ENCODE measurements at regions not wholly inside any gene's neighbourhood (a gene's known extent, or its start where the extent isn't known, plus 50 kb on each side); places are given as distances from the start of the nearest gene placed in this dataset.
A peak's percentile ranks its signal among the peaks of the same experiment; 100 is the strongest.

DNA sequence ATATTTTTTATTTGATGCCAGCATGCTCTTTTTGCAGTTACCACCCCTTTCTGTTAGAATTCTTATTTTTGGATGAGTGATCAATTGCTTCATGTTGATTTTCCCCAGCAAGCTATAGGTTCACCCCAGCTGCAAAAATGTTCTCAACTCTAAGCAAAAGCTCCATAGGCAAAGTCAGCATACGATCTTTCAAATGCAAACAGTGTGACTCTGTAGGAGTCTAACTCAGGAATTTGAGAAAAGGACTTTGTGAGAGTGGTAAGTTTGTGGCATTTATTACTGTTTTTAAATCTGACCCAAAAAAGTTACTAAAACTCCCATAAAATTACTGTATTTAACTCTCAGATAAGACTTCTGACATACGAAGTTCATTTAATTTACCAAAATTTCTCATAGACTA lies 134.9 kb upstream of the HSF2 start:
- TF ChIP-seq, protein P1, sequence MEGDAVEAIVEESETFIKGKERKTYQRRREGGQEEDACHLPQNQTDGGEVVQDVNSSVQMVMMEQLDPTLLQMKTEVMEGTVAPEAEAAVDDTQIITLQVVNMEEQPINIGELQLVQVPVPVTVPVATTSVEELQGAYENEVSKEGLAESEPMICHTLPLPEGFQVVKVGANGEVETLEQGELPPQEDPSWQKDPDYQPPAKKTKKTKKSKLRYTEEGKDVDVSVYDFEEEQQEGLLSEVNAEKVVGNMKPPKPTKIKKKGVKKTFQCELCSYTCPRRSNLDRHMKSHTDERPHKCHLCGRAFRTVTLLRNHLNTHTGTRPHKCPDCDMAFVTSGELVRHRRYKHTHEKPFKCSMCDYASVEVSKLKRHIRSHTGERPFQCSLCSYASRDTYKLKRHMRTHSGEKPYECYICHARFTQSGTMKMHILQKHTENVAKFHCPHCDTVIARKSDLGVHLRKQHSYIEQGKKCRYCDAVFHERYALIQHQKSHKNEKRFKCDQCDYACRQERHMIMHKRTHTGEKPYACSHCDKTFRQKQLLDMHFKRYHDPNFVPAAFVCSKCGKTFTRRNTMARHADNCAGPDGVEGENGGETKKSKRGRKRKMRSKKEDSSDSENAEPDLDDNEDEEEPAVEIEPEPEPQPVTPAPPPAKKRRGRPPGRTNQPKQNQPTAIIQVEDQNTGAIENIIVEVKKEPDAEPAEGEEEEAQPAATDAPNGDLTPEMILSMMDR (conservative IDR thresholded peaks at IDR 0.05), result no peak
- Histone ChIP-seq H2AFZ (ENCODE audit: low read length) (no peak overlapping the region), H4K91ac (ENCODE audit: insufficient read length, low read depth, low read length) (no peak overlapping the region)

More for the DNA sequence above, 134.9 kb upstream of the HSF2 start:
- Histone ChIP-seq H3K79me2 (ENCODE audit: insufficient read depth, low read length) (no peaks in the 10 kb centered on the region), H2BK5ac (ENCODE audit: insufficient read length, low read length) (no peak overlapping the region), H4K8ac (replicated peaks; ENCODE audit: insufficient read length, low read depth, low read length) (no peak overlapping the region), H2BK120ac (ENCODE audit: low read depth, low read length, poor library complexity, severe bottlenecking) (no peak overlapping the region), H3K14ac (ENCODE audit: insufficient read depth, low read length) (no peak overlapping the region), H3T11ph (ENCODE audit: low read length) (no peak overlapping the region), H3K9ac (ENCODE audit: extremely low read depth, insufficient read length, low read length) (no peak overlapping the region), H2AK5ac (ENCODE audit: insufficient read length, low read length) (no peak overlapping the region), H3K4ac (ENCODE audit: low read depth, low read length) (no peak overlapping the region), H3K18ac (ENCODE audit: insufficient read length, low read depth, low read length) (no peak overlapping the region), H3K27me3 (ENCODE audit: insufficient read depth, low read length) (no peaks in the 10 kb centered on the region), H4K20me1 (ENCODE audit: control insufficient read depth, insufficient read depth, insufficient read length) (no peaks in the 10 kb centered on the region), H3K23ac (ENCODE audit: insufficient read length, low read depth, low read length) (no peak overlapping the region), H3K27ac (ENCODE audit: insufficient read length, low read depth, low read length) (no peak overlapping the region), H3K9me3 (ENCODE audit: control insufficient read depth, low read depth, low read length) (no peaks in the 10 kb centered on the region), H3K23me2 (ENCODE audit: insufficient read length, low read depth, low read length, poor library complexity, severe bottlenecking) (no peaks in the 10 kb centered on the region), H3K4me2 (ENCODE audit: insufficient read depth, insufficient read length, low read length) (no peak overlapping the region), H2BK20ac (ENCODE audit: low read depth, low read length, poor library complexity, severe bottlenecking) (no peak overlapping the region), H3K4me1 (ENCODE audit: insufficient read depth, low read length) (no peaks in the 10 kb centered on the region; the same call in 1 of the 2 replicates), H2BK12ac (ENCODE audit: insufficient read length, low read depth, low read length) (no peak overlapping the region), H3K79me1 (ENCODE audit: insufficient read depth, low read depth, low read length, poor library complexity, severe bottlenecking) (no peaks in the 10 kb centered on the region), H4K5ac (ENCODE audit: insufficient read length, low read depth, low read length) (no peak overlapping the region), H2BK15ac (ENCODE audit: low read depth, low read length) (no peak overlapping the region), H3K56ac (ENCODE audit: insufficient read length, low read depth, low read length) (no peak overlapping the region)
- peaks cover 13 to 19% of the 10 kb centered on the region in 2 experiments for H3K4me1 Mint-ChIP-seq
- peaks cover 5 to 18% (median 17%) of the 10 kb centered on the region in 3 experiments for H3K36me3 Mint-ChIP-seq (ENCODE audit: insufficient read depth in 1 of 3, low read depth in 3 of 3)
- DNase-seq, result no peak
- WGBS (ENCODE audit: extremely low coverage, insufficient read length, low lambda C conversion rate), result no CpG with 5 or more reads among the region's 2 CpGs
- no peaks in the 10 kb centered on the region for H3K27me3 Mint-ChIP-seq (ENCODE audit: low read depth)
- H3K9me3 Mint-ChIP-seq, result peaks cover 15 to 19% of the 10 kb centered on the region in 2 experiments
- peak overlapping the region; percentile 58 to 65 (median 62); a peak in 3 of 7 replicates for H3K27ac Mint-ChIP-seq
- H3K4me3 Mint-ChIP-seq, result no peak overlapping the region

Data from H9 (cell line).